ENCODE measurements at regions not wholly inside any gene's neighbourhood (a gene's known extent, or its start where the extent isn't known, plus 50 kb on each side); places are given as distances from the start of the nearest gene placed in this dataset.

DNA sequence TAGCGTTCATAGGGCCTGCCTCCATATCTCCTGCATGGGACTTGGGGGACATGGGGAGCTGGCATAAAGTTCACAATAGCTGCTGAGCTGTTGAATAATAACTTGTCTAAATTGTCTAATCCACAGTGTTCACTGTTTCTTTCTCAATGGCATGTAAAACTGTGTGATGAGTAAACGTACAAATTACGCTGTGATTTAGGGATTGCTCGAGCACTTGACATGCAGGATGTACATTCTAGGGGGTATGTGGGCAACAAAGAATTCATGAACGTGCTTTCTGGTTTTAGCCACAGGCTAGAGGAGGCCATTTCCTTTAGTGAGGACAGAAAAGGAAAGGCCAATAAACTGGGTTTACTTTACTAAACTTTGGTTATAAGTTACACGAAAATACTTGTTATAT lies 534.2 kb upstream of the ZWINT start:
- H3K27ac Mint-ChIP-seq: no peak overlapping the region
- no peak for DNase-seq
- peaks cover 1 to 13% (median 9%) of the 10 kb centered on the region in 9 donors for H3K9me3 Mint-ChIP-seq

DNA sequence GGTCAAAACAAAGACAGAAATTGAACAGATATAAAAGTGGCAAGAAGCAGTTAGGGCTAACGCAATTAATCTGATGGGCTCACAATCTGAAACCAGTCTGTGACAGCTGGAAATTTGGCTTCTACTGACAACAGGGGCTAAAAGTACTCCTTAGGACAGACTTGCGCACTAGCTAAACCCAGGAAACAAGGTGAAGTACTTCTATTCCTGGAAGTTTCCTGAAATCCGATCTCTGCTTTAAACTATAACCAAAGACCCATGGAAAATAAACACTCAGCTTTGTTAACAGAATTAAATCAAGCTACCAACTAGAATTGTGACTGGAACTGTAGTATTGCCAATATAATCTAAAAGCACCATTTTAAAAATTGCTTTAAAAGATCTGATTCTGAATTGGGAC lies 520.2 kb upstream of the ZWINT start:
- DNase-seq (no peak), ATAC-seq (no peak)
- Mint-ChIP-seq H3K9me3 (peaks cover 0 to 21% (median 11%) of the 10 kb centered on the region in 9 donors), H3K27me3 (no peaks in the 10 kb centered on the region), H3K4me1 (no peaks in the 10 kb centered on the region), H3K27ac (no peak overlapping the region), H3K4me3 (no peak overlapping the region), H3K36me3 (no peaks in the 10 kb centered on the region)
- POLR2A ChIA-PET: no interaction called here

More for the DNA sequence above, 534.2 kb upstream of the ZWINT start:
- Mint-ChIP-seq H3K36me3 (no peaks in the 10 kb centered on the region), H3K4me1 (no peaks in the 10 kb centered on the region), H3K27me3 (no peaks in the 10 kb centered on the region), H3K4me3 (no peak overlapping the region)
- ATAC-seq: no peak
- POLR2A ChIA-PET: no interaction called here

DNA sequence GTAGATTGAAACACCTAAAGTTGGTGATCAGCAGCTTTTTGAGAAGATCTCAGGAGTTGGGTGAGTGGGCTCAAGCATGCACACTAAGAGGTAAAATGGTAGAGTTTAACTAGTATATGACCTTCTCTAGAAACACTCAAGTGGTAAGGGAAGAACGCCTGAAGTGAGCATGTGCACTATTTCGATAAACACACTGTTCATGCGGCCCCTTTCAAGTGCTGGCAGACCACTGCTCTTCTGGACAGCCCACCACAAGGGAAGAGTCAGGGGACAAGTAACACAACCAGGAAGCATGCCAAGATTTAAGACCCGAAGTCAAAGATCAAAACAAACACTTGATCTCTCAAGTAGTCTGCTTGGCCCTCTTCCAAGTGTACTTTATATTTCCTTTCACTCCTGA lies 519.5 kb upstream of the ZWINT start:
- H3K4me1 Mint-ChIP-seq: no peaks in the 10 kb centered on the region
- POLR2A ChIA-PET: no interaction called here
- ATAC-seq: no peak

DNA sequence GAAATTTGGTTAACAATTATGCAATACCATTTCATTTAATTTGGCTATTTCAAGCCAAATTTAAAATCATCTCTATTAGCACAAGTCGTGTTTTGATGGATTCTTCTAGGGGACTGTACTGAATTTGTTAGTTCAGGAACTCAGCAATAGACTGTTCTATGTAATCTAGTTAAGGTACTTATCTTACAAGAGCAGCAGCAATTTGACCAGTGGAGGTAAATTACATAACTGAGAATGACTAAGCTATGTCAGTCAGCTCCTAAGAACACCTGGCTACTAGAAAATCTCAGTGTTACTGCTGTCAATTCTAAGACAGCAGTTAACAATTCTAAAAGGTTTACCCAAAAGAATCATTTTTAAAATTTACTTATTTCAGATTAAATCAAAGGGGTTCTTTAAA lies 513.9 kb upstream of the ZWINT start:
- H3K4me1 Mint-ChIP-seq: no peaks in the 10 kb centered on the region
- no peak overlapping the region for H3K4me3 Mint-ChIP-seq
- H3K27me3 Mint-ChIP-seq: no peaks in the 10 kb centered on the region
- ATAC-seq: no peak
- H3K9me3 Mint-ChIP-seq: peaks cover 0 to 29% (median 4%) of the 10 kb centered on the region in 9 donors
- no peak for DNase-seq
- H3K36me3 Mint-ChIP-seq: no peaks in the 10 kb centered on the region
- POLR2A ChIA-PET: no interaction called here
- no peak overlapping the region for H3K27ac Mint-ChIP-seq

More for the DNA sequence above, 519.5 kb upstream of the ZWINT start:
- DNase-seq: no peak
- H3K27ac Mint-ChIP-seq: no peak overlapping the region
- peaks cover 0 to 21% (median 11%) of the 10 kb centered on the region in 9 donors for H3K9me3 Mint-ChIP-seq
- H3K4me3 Mint-ChIP-seq: no peak overlapping the region
- no peaks in the 10 kb centered on the region for H3K36me3 Mint-ChIP-seq
- no peaks in the 10 kb centered on the region for H3K27me3 Mint-ChIP-seq

DNA sequence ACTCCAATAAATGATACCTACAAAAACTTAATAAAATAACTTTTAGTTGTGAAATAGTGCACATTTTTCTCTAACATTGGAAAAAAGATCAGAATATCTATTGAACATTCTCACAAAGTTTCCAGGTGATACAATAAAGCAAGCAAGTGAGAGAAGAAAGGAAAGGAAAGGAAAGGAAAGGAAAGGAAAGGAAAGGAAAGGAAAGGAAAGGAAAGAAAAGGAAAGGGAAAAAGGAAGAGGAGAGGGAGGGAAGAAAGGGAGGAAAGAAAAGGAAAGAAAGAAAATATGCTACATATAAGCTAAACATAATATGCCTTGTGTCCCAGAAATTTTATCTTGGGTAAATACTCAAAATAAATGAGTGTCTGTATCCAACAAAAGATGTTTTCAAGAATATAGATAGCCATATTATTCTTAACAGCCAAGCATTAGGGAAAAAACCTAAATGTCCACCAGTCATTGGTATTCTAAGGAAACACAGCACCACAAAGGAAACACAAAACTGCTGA lies 510.2 kb upstream of the ZWINT start:
- Mint-ChIP-seq H3K27me3 (no peaks in the 10 kb centered on the region), H3K4me1 (no peaks in the 10 kb centered on the region), H3K4me3 (no peak overlapping the region), H3K27ac (no peak overlapping the region), H3K9me3 (peaks cover 0 to 28% (median 5%) of the 10 kb centered on the region in 9 donors), H3K36me3 (no peaks in the 10 kb centered on the region)
- no peak for DNase-seq
- POLR2A ChIA-PET: no interaction called here
- ATAC-seq: no peak

DNA sequence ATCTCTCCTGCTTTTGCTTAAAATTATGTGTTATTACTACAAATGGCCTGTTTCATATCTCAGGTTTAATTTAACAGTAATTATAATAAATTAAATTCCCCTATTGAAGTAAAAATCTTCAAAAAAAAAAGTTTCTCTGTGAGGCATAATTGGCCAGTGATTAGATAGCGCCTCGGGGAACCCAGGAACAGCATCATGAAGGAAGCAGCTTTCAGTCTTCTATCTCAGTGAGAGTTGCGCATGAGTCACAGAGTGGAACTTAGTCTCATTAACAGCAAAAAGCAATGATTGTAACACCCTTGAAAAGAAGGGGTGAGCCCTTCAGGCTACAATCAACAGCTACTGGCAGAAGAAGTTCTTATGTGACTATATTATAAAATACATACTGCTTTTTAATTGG lies 506.2 kb upstream of the ZWINT start:
- Mint-ChIP-seq H3K36me3 (no peaks in the 10 kb centered on the region), H3K4me3 (no peak overlapping the region), H3K9me3 (peaks cover 0 to 30% (median 4%) of the 10 kb centered on the region in 9 donors), H3K27me3 (no peaks in the 10 kb centered on the region), H3K27ac (no peak overlapping the region), H3K4me1 (no peaks in the 10 kb centered on the region)
- no peak for DNase-seq
- POLR2A ChIA-PET: no interaction called here
- no peak for ATAC-seq

DNA sequence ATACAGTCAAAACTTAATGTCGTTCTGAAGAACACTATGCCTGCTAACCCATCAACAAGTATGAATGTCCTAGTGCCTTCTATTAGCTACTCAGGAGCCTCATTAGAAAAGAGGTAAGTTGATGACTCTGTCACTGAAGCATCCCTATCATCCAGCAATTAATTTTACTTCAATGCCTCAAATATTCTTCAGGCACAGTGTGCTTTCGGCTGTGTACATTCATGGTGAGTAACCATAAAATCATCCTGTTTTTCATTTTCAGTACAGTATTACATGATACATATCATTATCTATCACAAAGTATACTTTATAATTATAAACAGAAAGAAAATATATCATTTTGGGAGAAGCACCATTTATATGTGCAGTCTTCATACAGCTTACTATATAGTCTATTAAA lies 495.5 kb upstream of the ZWINT start:
- H3K4me3 Mint-ChIP-seq: no peak overlapping the region
- no peak for ATAC-seq
- POLR2A ChIA-PET: no interaction called here
- no peak overlapping the region for H3K27ac Mint-ChIP-seq
- H3K4me1 Mint-ChIP-seq: no peaks in the 10 kb centered on the region
- peaks cover 0 to 7% (median 4%) of the 10 kb centered on the region in 9 donors for H3K9me3 Mint-ChIP-seq
- H3K27me3 Mint-ChIP-seq: no peaks in the 10 kb centered on the region
- no peaks in the 10 kb centered on the region for H3K36me3 Mint-ChIP-seq
- DNase-seq: no peak

DNA sequence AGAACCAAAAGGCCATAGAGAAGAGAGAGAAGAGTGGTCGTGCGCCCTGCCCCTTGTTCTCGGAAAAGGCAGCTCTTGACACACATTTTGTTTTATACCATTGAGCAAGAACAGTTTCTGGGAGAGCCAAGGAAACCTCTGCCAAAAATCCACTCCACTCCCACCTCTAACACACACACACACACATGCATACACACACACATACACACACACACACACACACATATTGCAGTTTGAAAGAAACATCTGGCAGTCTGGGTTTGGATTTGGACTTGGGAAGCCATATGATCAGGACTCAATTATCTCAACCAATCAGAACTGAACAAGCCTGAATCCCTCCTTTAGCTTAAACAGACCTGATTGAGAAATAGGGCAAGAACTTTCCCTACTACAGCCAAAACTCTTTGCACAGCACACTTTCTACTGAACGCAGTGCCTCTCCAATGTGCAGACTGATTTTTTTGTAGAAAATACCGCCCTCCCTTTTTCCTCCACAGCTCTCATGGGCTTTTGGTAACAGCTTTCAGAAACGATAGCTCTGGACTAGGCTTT lies 484.0 kb upstream of the ZWINT start:
- Mint-ChIP-seq H3K4me3 (no peak overlapping the region), H3K27ac (no peak overlapping the region), H3K36me3 (no peaks in the 10 kb centered on the region), H3K27me3 (no peaks in the 10 kb centered on the region), H3K4me1 (no peaks in the 10 kb centered on the region), H3K9me3 (peaks cover 0 to 29% (median 4%) of the 10 kb centered on the region in 9 donors)
- ATAC-seq (no peak), DNase-seq (no peak)
- POLR2A ChIA-PET: no interaction called here

DNA sequence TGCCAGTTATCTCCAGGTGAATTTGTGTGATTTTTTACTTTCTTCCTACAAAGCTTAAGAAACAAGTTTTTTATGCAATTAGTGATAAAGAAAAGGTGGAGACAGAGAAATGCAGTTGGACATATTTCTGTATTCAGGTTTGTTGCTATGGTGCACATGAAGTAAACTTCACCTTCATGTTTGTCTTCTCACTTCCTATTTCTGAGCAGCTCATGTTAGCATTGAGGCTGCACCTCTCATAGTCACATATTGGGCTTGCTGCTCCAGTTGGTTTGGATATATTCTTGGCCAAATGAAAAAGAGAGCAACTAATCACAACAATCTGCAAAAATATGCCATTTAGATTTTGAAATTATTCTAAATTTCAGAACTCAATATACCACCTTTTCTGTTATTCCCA lies 475.6 kb upstream of the ZWINT start:
- H3K27me3 Mint-ChIP-seq: no peaks in the 10 kb centered on the region
- H3K9me3 Mint-ChIP-seq: peaks cover 0 to 51% (median 6%) of the 10 kb centered on the region in 9 donors
- no peaks in the 10 kb centered on the region for H3K4me1 Mint-ChIP-seq
- ATAC-seq (no peak), DNase-seq (no peak)
- no peak overlapping the region for H3K4me3 Mint-ChIP-seq
- POLR2A ChIA-PET: no interaction called here
- H3K27ac Mint-ChIP-seq: no peak overlapping the region
- no peaks in the 10 kb centered on the region for H3K36me3 Mint-ChIP-seq

DNA sequence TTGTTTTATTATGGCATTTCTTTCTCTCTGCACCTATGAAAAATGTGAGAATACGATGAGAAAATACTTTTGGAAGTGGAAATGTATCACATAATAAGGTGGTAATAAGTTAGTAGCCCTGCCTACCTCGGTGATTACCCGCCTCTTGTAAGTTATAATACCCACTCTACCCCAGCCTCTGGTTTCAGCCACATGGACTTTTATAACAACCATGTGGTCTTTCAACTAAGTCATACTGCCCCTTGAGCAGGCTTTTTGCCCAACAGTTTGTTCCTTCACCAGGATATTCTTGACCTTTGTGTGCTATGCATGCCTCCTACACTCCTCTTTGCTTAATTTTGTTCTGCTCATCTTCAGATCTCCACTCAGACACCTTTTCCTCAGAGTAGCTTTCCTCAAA lies 470.6 kb upstream of the ZWINT start:
- Mint-ChIP-seq H3K36me3 (no peaks in the 10 kb centered on the region), H3K4me1 (no peaks in the 10 kb centered on the region), H3K27me3 (no peaks in the 10 kb centered on the region), H3K9me3 (peaks cover 4 to 56% (median 8%) of the 10 kb centered on the region in 9 donors), H3K4me3 (no peak overlapping the region), H3K27ac (no peak overlapping the region)
- DNase-seq: no peak
- POLR2A ChIA-PET: no interaction called here
- no peak for ATAC-seq

DNA sequence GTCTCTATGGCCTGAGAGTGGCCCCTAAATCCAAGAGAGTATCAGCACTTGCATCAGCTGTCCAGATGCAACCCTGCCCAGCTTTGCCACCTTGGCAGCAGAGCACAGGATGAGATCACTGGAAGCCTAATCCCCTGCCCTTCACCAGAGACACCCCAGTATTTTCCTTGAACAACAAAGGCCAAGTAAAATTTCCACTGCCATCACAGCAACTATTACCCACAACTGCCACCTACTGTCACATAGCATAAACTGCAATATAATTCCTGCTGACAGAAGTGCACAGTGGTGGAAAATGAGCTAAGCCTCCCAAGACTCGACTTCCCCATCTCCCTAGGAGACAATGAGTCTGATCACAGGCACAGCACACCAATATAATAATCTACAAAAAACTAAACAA lies 462.8 kb upstream of the ZWINT start:
- Mint-ChIP-seq H3K36me3 (no peaks in the 10 kb centered on the region), H3K27ac (no peak overlapping the region), H3K4me3 (no peak overlapping the region), H3K4me1 (no peaks in the 10 kb centered on the region), H3K9me3 (peaks cover 7 to 57% (median 26%) of the 10 kb centered on the region in 9 donors), H3K27me3 (no peaks in the 10 kb centered on the region)
- ATAC-seq (no peak), DNase-seq (no peak)
- POLR2A ChIA-PET: no interaction called here

DNA sequence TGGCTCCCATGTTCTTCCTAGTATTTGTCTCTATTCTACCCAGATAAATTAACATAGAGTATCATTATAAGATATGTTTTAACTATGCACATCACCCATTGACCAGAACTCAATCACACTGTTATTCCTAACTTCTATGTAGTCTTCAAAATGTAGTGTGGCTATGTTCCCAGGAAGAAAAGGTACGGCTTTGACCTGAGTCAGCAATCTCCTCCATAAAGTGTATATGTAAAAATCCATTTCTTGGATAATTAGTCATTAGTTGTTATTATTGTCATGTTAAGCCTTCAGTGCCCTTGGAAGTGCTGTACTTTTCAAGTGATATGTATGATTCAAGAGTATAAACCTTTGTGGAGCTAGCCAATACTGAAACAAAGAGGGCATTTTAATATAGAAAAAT lies 444.0 kb upstream of the ZWINT start:
- no peak for DNase-seq
- Mint-ChIP-seq H3K9me3 (peaks cover 0 to 35% (median 6%) of the 10 kb centered on the region in 9 donors), H3K27me3 (no peaks in the 10 kb centered on the region), H3K4me3 (no peak overlapping the region), H3K27ac (no peak overlapping the region), H3K4me1 (no peaks in the 10 kb centered on the region), H3K36me3 (no peaks in the 10 kb centered on the region)
- ATAC-seq: no peak
- POLR2A ChIA-PET: no interaction called here

DNA sequence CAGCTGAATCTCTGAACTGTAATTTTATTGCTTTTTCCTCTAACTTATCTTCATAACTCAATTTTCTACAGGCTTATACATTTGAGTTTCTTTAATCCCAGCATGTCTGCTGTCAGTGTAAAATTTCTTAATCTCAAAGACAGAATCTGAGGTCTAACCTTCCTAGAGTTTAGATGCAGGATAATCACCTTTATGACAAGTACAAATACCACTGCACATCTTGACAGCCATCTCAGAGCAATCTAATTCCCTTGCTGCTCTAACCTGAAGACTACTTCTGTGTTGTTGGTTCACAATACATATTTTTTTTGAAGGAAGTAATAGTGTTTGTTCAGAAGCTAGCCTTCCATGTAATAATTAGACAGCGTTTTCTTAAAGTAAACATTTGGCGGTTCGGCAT lies 424.2 kb upstream of the ZWINT start:
- H3K36me3 Mint-ChIP-seq: no peaks in the 10 kb centered on the region
- DNase-seq (no peak), ATAC-seq (no peak)
- no peaks in the 10 kb centered on the region for H3K4me1 Mint-ChIP-seq
- H3K9me3 Mint-ChIP-seq: peaks cover 4 to 25% (median 11%) of the 10 kb centered on the region in 9 donors
- no peak overlapping the region for H3K4me3 Mint-ChIP-seq
- H3K27ac Mint-ChIP-seq: no peak overlapping the region
- no peaks in the 10 kb centered on the region for H3K27me3 Mint-ChIP-seq
- POLR2A ChIA-PET: no interaction called here

DNA sequence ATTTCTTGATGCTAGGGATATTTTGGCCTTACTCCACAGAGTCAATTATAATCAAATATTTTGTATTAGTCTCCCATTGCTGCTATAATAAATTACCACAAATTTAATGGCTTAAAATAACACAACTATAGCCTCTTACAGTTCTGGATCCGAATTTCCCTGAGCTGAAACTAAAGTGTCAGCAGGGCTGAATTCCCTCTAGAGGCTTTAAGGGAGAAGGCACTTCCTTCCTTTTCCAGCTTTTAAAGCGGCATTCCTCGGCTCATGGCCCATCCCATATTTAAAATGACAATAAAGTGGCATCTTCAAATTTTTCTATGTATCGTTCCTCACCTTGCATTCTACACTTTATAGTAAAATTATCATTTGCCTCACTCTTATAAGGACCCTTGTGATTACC lies 421.4 kb upstream of the ZWINT start:
- DNase-seq (no peak), ATAC-seq (no peak)
- Mint-ChIP-seq H3K27me3 (no peaks in the 10 kb centered on the region), H3K4me3 (no peak overlapping the region), H3K9me3 (peaks cover 0 to 37% (median 11%) of the 10 kb centered on the region in 9 donors), H3K4me1 (no peaks in the 10 kb centered on the region), H3K36me3 (no peaks in the 10 kb centered on the region), H3K27ac (no peak overlapping the region)
- POLR2A ChIA-PET: no interaction called here
